ENCODE measurements at regions not wholly inside any gene's neighbourhood (a gene's known extent, or its start where the extent isn't known, plus 50 kb on each side); places are given as distances from the start of the nearest gene placed in this dataset.

DNA sequence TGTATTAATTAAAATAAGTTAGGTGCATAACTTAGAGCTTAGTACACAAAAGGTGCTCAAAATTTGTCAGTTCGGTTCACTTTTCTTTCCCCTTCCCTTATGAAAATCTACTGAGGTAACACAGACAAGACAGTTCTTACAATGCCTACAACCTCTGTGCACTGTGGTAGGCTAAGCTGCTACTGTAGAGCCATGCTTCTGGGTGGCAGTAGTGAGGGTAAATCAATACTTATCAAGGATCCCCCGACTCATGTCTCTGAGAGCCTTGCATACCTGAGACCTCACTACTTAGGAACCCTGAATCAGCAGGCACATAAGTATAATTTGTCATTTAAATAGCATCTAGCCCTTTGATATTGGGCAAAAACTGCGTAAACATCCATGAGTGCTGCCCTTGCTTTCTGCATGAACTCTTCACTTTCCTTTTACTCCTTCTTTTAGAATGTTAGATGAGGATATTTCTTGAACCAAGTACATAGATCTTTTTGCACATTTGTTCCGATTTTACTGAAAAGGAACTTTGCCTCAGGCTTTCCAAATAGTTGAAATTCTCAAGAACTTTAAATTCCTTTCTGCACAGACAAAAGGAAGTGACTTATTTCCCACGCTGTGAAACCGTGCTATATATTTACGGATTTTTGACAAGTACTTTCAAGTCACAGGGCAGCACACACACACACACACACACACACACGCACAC is 234.4 kb downstream of the TRIB2 start:
- TF ChIP-seq, protein P1, sequence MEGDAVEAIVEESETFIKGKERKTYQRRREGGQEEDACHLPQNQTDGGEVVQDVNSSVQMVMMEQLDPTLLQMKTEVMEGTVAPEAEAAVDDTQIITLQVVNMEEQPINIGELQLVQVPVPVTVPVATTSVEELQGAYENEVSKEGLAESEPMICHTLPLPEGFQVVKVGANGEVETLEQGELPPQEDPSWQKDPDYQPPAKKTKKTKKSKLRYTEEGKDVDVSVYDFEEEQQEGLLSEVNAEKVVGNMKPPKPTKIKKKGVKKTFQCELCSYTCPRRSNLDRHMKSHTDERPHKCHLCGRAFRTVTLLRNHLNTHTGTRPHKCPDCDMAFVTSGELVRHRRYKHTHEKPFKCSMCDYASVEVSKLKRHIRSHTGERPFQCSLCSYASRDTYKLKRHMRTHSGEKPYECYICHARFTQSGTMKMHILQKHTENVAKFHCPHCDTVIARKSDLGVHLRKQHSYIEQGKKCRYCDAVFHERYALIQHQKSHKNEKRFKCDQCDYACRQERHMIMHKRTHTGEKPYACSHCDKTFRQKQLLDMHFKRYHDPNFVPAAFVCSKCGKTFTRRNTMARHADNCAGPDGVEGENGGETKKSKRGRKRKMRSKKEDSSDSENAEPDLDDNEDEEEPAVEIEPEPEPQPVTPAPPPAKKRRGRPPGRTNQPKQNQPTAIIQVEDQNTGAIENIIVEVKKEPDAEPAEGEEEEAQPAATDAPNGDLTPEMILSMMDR (IDR thresholded peaks at IDR 0.05; ENCODE audit: low read depth, low read length), result no peak

DNA sequence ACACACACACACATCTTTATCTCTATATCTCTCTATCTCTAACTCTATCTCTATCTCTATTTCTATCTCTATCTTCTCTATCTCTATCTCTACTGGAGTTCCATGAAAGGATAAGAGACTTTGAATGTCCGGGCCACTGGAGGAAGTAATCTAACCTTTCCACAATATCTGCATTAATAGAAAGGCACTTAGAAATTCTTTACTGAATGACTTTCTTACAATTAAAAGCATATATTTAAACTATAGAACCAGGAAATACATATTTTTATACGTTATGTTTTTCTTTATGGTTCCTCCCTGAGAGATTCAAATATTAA is 234.9 kb downstream of the TRIB2 start:
- TF ChIP-seq, protein P1 (IDR thresholded peaks at IDR 0.05; ENCODE audit: low read depth, low read length), result no peak
- no peak overlapping the region for H3K4me3 ChIP-seq (ENCODE audit: low read depth, low read length)

More for the DNA sequence above, 234.4 kb downstream of the TRIB2 start:
- no peak overlapping the region for H3K4me3 ChIP-seq (ENCODE audit: low read depth, low read length)

DNA sequence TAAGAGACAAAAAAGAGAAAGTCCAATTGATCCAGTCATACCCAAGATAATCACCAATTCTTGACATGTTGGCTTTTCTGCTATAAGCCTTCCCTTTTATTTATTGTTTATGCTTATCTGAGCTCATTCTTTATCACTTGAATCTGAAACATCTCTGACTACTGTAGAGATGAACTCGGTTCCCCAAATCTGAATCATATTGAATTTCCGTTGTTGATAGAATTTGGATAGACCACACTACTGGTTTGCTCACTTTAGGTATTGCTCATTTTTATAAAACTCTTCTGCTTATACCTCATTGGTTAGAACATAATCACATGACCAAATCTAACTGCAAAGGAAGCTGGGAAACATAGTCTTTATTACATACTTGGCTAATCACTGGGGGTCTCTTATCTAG is 236.9 kb downstream of the TRIB2 start:
- TF ChIP-seq, protein P1 (IDR thresholded peaks at IDR 0.05; ENCODE audit: low read depth, low read length), result no peak
- no peak overlapping the region for H3K4me3 ChIP-seq (ENCODE audit: low read depth, low read length)

DNA sequence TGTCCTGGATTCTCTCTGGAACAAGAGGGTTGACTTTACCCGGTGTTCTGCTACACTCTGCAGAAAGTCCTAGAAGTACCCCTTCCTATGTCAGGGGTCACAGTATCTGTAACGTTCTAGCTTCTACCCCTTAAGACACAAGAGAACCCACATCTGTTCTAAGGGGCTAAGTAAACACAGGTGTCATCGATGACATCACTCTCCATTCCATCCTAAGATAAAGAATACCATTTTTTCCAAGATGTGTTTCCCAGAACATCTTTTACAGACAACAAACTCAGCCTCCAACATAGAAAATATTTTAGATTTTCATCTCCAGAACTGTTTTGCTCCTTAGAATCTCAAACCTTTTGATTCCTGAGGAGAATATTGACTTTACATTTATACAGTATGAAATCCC is 239.1 kb downstream of the TRIB2 start:
- no peak overlapping the region for H3K4me3 ChIP-seq (ENCODE audit: low read depth, low read length)
- TF ChIP-seq, protein P1 (IDR thresholded peaks at IDR 0.05; ENCODE audit: low read depth, low read length), result no peak

DNA sequence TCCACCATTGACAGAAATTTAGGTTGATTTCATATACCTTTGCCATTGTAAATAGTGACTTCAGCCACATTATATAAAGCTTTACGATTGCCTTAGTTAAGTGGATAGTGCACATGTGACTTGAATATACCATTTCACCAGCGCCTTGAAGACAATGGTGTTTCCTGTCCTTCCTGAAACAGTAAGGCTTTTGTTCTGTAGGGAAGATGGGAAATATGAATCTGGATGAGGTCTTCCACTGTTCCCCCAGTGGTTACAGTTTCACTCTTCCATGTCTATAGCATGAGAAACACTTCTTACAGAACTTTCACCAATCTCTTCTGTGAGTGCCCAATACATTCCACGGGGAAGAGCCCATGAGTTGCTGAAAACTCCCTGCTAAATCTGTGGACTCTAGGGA is 240.5 kb downstream of the TRIB2 start:
- no peak overlapping the region for H3K4me3 ChIP-seq (ENCODE audit: low read depth, low read length)
- TF ChIP-seq, protein P1 (IDR thresholded peaks at IDR 0.05; ENCODE audit: low read depth, low read length), result no peak

DNA sequence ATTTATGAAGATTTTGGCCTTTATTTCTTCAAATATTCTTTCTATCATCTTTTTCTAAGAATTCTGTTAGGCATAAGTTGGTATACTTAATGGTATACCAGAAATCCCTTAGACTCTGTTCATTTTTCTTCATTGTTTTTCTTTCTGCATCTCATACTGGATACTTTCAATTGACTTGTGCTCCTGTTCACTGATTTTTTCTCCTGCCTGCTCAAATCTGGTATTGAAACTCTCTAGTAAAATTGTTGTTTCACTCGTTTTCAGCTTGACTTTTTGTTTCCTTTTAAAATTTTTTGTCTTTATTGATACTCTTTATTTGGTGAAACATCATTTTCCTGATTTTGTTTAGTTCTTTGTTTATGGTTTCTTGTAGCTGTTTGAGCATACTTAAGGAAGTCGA is 243.2 kb downstream of the TRIB2 start:
- no peak overlapping the region for H3K4me3 ChIP-seq (ENCODE audit: low read depth, low read length)
- TF ChIP-seq, protein P1 (IDR thresholded peaks at IDR 0.05; ENCODE audit: low read depth, low read length), result no peak

DNA sequence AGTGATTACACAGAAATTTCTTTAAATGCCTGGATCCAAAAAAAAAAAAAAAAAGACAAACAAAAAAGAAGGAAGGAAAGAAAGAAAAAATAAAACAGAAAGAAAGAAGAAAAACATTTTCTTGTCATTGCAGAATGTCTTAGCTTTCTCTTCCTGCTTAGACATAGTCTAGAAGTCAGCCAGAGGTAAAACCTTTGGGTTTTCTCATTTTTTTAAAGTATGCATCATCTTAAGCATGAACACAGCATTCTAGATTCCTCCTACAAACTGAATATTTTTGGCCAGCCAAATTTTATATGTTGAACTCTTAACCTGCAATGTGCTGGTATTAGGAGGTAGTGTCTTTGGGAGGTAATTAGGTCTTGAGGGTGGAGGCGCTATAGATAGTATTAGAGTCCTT is 243.9 kb downstream of the TRIB2 start:
- TF ChIP-seq, protein P1 (IDR thresholded peaks at IDR 0.05; ENCODE audit: low read depth, low read length), result no peak
- no peak overlapping the region for H3K4me3 ChIP-seq (ENCODE audit: low read depth, low read length)
